Endothelial cell of umbilical vein (primary cell): ENCODE measurements at regions not wholly inside any gene's neighbourhood (a gene's known extent, or its start where the extent isn't known, plus 50 kb on each side); places are given as distances from the start of the nearest gene placed in this dataset.

Experiments used
- BruUV-seq: library from RNA; stranded (reverse); fragments of 400-500 nt; replicated peaks from 2 replicates; lab custom pipeline; 2021; lab: Mats Ljungman, UMichigan
- CTCF ChIA-PET: fragments of 300-600, 350-600 bp; sonication (Branson Sonifier 250); formaldehyde crosslinking; loops from one replicate; lab custom pipeline; 2021; ENCODE audit warnings: antibody characterized with exemption, inconsistent platforms; lab: Charles Lee
- POLR2A ChIA-PET: fragments of 300-600, 350-600 bp; sonication (Branson Sonifier 250); formaldehyde crosslinking; loops from one replicate; lab custom pipeline; 2021; ENCODE audit warnings: antibody characterized with exemption, inconsistent platforms; lab: Charles Lee
- DNase-seq: peaks from one replicate; pipeline ENCODE4 v3.0.0-alpha.2; 2011; ENCODE audit warnings: low read depth, low spot score
- FAIRE-seq: peaks from 2 replicates; lab custom pipeline; 2011; peaks lifted over from hg19 to GRCh38; lab: Jason Lieb, UNC
- H2AFZ ChIP-seq: 2 replicates; pipeline ENCODE4 v1.6.0; 2012; ENCODE audit warnings: low read depth, low read length, control low read depth, inconsistent platforms
- H3K27ac ChIP-seq: 2 replicates; pipeline ENCODE4 v1.5.1; 2011; ENCODE audit warnings: low read depth, mild to moderate bottlenecking, control low read depth, low read length, moderate library complexity; ENCODE audit not compliant: insufficient read depth
- H3K27me3 ChIP-seq, 2 experiments: 2 replicates each; pipeline versions ENCODE4 v1.6.0 to v1.6.1; 2011; ENCODE audit warnings: low read length in 2 of 2, mixed read lengths in 1 of 2; ENCODE audit not compliant: control insufficient read depth in 2 of 2, insufficient read depth in 2 of 2
- H3K36me3 ChIP-seq, 2 experiments: 2 replicates in 1 of 2; 3 replicates in 1 of 2; pipeline ENCODE4 v1.5.1; 2011; ENCODE audit warnings: low read length in 2 of 2, mild to moderate bottlenecking in 1 of 2, moderate library complexity in 1 of 2; ENCODE audit not compliant: control insufficient read depth in 2 of 2, insufficient read depth in 2 of 2; ENCODE audit errors: extremely low read depth in 1 of 2
- H3K4me1 ChIP-seq: 3 replicates; pipeline ENCODE4 v1.5.1; 2011; ENCODE audit warnings: mild to moderate bottlenecking, low read length; ENCODE audit not compliant: control insufficient read depth, insufficient read depth; ENCODE audit errors: extremely low read depth
- H3K4me2 ChIP-seq: 2 replicates; pipeline ENCODE4 v1.6.1; 2011; ENCODE audit warnings: low read length, control low read depth, mixed read lengths; ENCODE audit not compliant: insufficient read depth
- H3K4me3 ChIP-seq, 3 experiments: fragments of 200-600 bp in 1 of 3; sonication (generic), shearing (Covaris generic) in 1 of 3; replicated peaks in 1 of 3; 2 replicates each; pipeline ENCODE4 v1.5.1; 2011 to 2016; ENCODE audit warnings: control low read depth in 3 of 3, low read length in 3 of 3, mild to moderate bottlenecking in 2 of 3, inconsistent platforms in 1 of 3, low read depth in 1 of 3, moderate library complexity in 1 of 3; ENCODE audit not compliant: insufficient read depth in 1 of 3
- H3K79me2 ChIP-seq: 2 replicates; pipeline ENCODE4 v1.6.0; 2012; ENCODE audit warnings: low read length, inconsistent platforms; ENCODE audit not compliant: control insufficient read depth, insufficient read depth
- H3K9ac ChIP-seq: replicated peaks from 2 replicates; pipeline ENCODE3; 2011; ENCODE audit warnings: low read length, control low read depth; ENCODE audit not compliant: insufficient read depth; ENCODE audit errors: extremely low read depth
- H3K9me1 ChIP-seq: replicated peaks from 3 replicates; pipeline ENCODE4 v1.6.0; 2011; ENCODE audit warnings: mild to moderate bottlenecking, low read length; ENCODE audit not compliant: control insufficient read depth, insufficient read depth; ENCODE audit errors: extremely low read depth
- H3K9me3 ChIP-seq: replicated peaks from 2 replicates; pipeline ENCODE4 v1.5.1; 2012; ENCODE audit warnings: low read length, inconsistent platforms; ENCODE audit not compliant: control insufficient read depth, insufficient read depth
- H4K20me1 ChIP-seq: replicated peaks from 2 replicates; pipeline ENCODE3; 2011; ENCODE audit warnings: mild to moderate bottlenecking, low read length; ENCODE audit not compliant: control insufficient read depth, insufficient read depth; ENCODE audit errors: extremely low read depth
- CTCF ChIP-seq, 2 donors: IDR thresholded peaks; 1 replicate in 1 of 2; 2 replicates in 1 of 2; pipeline ENCODE4 v1.5.1; 2011; ENCODE audit warnings: low read length in 2 of 2, mild to moderate bottlenecking in 2 of 2, moderate library complexity in 2 of 2, control low read depth in 1 of 2, inconsistent platforms in 1 of 2, low read depth in 1 of 2; ENCODE audit not compliant: insufficient read depth in 1 of 2; ENCODE audit errors: extremely low read depth in 1 of 2
- EZH2 ChIP-seq: IDR thresholded peaks from 2 replicates; pipeline ENCODE4 v1.6.1; 2012; ENCODE audit warnings: borderline replicate concordance, low read depth, mild to moderate bottlenecking, moderate library complexity, low read length, inconsistent platforms; ENCODE audit not compliant: severe bottlenecking
- FOS ChIP-seq: IDR thresholded peaks from 2 replicates; pipeline ENCODE4 v1.6.1; 2011; ENCODE audit warnings: mild to moderate bottlenecking, low read length, moderate library complexity, borderline replicate concordance; ENCODE audit not compliant: insufficient read depth
- GATA2 ChIP-seq: IDR thresholded peaks from 2 replicates; pipeline ENCODE4 v1.7.0; 2011; ENCODE audit warnings: low read depth, mild to moderate bottlenecking, moderate library complexity, mixed read lengths, low read length; ENCODE audit not compliant: insufficient read length, insufficient read depth
- JUN ChIP-seq: IDR thresholded peaks from 2 replicates; pipeline ENCODE4 v1.6.1; 2011; ENCODE audit warnings: borderline replicate concordance, low read depth; ENCODE audit not compliant: insufficient read length, insufficient read depth
- MAX ChIP-seq: IDR thresholded peaks from 2 replicates; pipeline ENCODE4 v1.6.1; 2011; ENCODE audit not compliant: insufficient read depth, insufficient read length
- MYC ChIP-seq: IDR thresholded peaks from one replicate; pipeline ENCODE4 v1.6.1; 2011; ENCODE audit warnings: mild to moderate bottlenecking, low read depth, low read length
- POLR2A ChIP-seq: IDR thresholded peaks from 2 replicates; pipeline ENCODE4 v1.6.1; 2012; ENCODE audit warnings: low read depth, mild to moderate bottlenecking, control low read depth, low read length
- POLR2AphosphoS5 ChIP-seq: IDR thresholded peaks from 2 replicates; pipeline ENCODE4 v1.6.1; 2012; ENCODE audit warnings: low read depth, mild to moderate bottlenecking, control low read depth, low read length, moderate library complexity; ENCODE audit not compliant: insufficient read depth
- dilution Hi-C: fragments of 300-500 bp; cut with MboI; formaldehyde crosslinking; loops from one replicate; pipeline ENCODE4 v1.15.0; 2019; ENCODE audit warnings: low sequenced_read_pairs; ENCODE audit not compliant: extremely low pct_ligation_motif_present
- intact Hi-C: fragments of 100-400 bp; cut with micrococcal nuclease; formaldehyde crosslinking; loops from one replicate; pipeline ENCODE4 v1.10.0; 2022

DNA sequence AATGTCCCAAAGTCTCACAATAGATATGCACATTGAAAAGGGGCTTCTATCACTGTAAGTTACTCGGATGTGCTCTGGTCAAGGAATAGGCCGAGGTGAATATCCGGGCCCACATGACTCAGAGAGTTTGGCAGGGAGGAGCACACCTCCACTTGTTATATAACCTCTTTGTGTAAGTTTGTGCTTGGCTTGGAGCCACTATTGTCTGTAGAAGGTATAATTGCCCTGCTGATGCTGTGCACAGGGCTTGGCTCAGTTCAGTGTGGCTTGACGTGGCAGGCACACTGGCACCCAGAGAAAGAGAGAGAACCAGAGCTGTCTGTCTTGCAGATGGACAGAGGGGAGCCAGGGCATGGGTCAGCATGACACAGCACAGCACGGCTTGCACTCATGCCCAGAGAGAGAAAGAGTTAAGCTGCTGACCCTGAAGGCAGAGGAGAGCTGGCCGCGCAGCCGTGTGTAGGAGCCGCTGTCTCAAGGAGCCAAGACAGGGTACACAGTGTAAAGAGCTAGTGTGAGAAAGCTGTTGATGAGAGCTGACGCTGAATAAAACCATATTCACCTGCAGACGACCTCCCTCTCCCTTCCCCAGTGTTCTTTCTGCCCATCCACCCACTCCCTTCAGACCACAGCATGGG, 482.5 kb downstream of the C6orf118 start:
- Histone ChIP-seq H3K4me1 (no peaks in the 10 kb centered on the region), H3K9me3 (no peaks in the 10 kb centered on the region), H3K9ac (no peak overlapping the region), H3K9me1 (no peaks in the 10 kb centered on the region), H3K79me2 (no peaks in the 10 kb centered on the region), H3K27ac (no peak overlapping the region), H3K27me3 (no peaks in the 10 kb centered on the region), H3K36me3 (no peaks in the 10 kb centered on the region), H3K4me3 (no peak overlapping the region), H4K20me1 (no peaks in the 10 kb centered on the region), H2AFZ (no peak overlapping the region), H3K4me2 (no peak overlapping the region)
- no peak for FAIRE-seq
- TF ChIP-seq CTCF (IDR thresholded peaks at IDR 0.05; ENCODE audit: extremely low read depth in 1 of 2, insufficient read depth in 1 of 2, low read depth in 1 of 2, low read length in 2 of 2) = no peak
- no peak for TF ChIP-seq POLR2AphosphoS5
- TF ChIP-seq FOS = no peak
- TF ChIP-seq GATA2 = no peak
- no peak for TF ChIP-seq MAX
- no peak for TF ChIP-seq MYC
- no peak for TF ChIP-seq EZH2
- TF ChIP-seq POLR2A = no peak
- TF ChIP-seq JUN = no peak
- ChIA-PET CTCF (no interaction called here), POLR2A (no interaction called here)
- intact Hi-C loops (no loop called here), dilution Hi-C loops (no loop called here)
- DNase-seq = no peak
- no TSS peak for BruUV-seq
